Skeletal muscle cell (primary cell): ENCODE measurements at regions not wholly inside any gene's neighbourhood (a gene's known extent, or its start where the extent isn't known, plus 50 kb on each side); places are given as distances from the start of the nearest gene placed in this dataset.

Source experiments
- DNase-seq: peaks from one replicate; pipeline ENCODE4 v3.0.0-alpha.2; 2010; ENCODE audit warnings: low read depth
- H3K4me3 ChIP-seq: 2 replicates; pipeline ENCODE4 v1.5.1; 2011; ENCODE audit warnings: low read depth, mild to moderate bottlenecking, control low read depth, low read length, moderate library complexity

DNA sequence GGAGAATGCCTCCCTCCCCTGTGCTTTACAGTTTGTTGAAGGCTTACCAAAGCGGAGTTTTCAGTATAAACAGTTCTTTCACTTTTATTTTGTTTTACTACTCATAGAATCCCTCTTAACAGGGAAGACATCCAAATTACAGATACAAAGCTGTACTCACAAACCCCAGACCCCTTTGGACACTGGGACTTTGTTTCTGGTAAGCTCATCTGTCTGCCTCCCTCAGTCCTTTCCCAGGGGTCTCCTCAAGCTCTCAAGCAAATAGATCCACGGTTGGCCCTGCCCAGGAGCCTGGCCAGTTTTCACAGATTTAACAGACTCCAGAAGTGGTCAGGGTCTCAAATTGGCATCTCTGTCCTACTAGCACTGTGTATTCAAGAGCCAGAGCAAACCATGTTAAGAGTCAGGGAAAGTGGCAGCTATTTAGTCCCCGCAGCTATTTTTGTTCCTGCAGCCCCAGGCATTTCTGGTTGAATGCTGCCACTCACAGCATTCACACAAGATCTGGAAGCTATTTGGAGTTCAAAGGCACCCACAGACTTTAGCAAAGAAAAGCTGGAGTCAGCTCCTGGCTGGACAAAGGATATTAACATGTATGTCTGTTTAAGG lies 54.2 kb downstream of the TMEM100 start:
- no peak overlapping the region for H3K4me3 ChIP-seq
- DNase-seq: no peak

- no peak overlapping the region for H3K4me3 ChIP-seq
- no peak for DNase-seq
Observed at GRCh38 chr17:55666806-55667205, 55.9 kb downstream of the TMEM100 start.

GRCh38 chr17:55664287-55664686 lies 58.4 kb downstream of the TMEM100 start:
- DNase-seq: no peak
- no peak overlapping the region for H3K4me3 ChIP-seq

- DNase-seq: no peak
- no peak overlapping the region for H3K4me3 ChIP-seq
Observed at GRCh38 chr17:55663400-55663799, 59.3 kb downstream of the TMEM100 start.

GRCh38 chr17:55661963-55662834 lies 60.5 kb downstream of the TMEM100 start:
- no peak for DNase-seq
- H3K4me3 ChIP-seq: no peak overlapping the region

GRCh38 chr17:55661256-55661758 lies 61.4 kb downstream of the TMEM100 start:
- no peak overlapping the region for H3K4me3 ChIP-seq
- DNase-seq: no peak

GRCh38 chr17:55660178-55660886 lies 62.3 kb downstream of the TMEM100 start:
- no peak overlapping the region for H3K4me3 ChIP-seq
- peak; percentile 86 for DNase-seq

- no peak for DNase-seq
- no peak overlapping the region for H3K4me3 ChIP-seq
Observed at GRCh38 chr17:55659661-55660060, 63.0 kb downstream of the TMEM100 start.

- no peak overlapping the region for H3K4me3 ChIP-seq
- no peak for DNase-seq
Observed at GRCh38 chr17:55655777-55656176, 66.9 kb downstream of the TMEM100 start.

DNA sequence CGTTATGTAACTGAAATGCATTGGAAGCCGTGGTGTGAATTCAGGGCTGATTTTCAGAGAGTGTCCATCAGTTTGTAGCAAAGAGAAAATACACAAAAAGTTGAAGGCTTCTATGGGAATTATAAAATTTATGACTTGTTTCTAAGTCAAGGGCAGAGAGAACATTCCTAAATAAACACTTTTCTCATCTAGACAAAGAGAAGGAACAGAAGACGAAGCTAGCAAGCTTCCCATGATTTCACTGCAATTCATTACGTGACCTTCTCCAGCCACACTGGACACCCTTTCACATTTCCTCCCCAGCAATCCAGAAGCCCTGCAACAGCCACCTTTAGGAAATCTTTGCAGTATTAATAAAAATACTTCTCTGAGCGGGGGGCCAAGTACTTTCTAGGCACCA lies 67.8 kb downstream of the TMEM100 start:
- no peak overlapping the region for H3K4me3 ChIP-seq
- no peak for DNase-seq

DNA sequence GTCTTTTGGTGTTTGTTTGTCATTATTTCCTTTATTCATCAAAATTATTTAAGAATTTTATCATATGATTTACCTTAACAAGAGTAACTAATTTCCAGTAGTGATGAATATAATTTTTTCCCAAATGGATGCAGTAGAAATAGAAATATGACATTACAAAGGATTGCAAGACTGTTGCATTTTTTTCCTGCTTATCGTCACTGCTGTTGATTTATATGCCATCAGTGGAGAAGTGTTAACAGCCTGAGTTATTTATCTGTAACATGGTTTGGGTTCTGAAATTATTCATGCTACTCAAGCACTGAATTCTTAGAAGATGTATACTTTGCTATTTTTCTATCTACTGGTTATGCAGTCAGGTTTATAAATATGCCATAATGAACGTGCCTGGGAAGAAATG lies 68.6 kb downstream of the TMEM100 start:
- DNase-seq: no peak
- H3K4me3 ChIP-seq: no peak overlapping the region

- no peak overlapping the region for H3K4me3 ChIP-seq
Observed at GRCh38 chr17:55652825-55653224, 69.8 kb downstream of the TMEM100 start.

DNA sequence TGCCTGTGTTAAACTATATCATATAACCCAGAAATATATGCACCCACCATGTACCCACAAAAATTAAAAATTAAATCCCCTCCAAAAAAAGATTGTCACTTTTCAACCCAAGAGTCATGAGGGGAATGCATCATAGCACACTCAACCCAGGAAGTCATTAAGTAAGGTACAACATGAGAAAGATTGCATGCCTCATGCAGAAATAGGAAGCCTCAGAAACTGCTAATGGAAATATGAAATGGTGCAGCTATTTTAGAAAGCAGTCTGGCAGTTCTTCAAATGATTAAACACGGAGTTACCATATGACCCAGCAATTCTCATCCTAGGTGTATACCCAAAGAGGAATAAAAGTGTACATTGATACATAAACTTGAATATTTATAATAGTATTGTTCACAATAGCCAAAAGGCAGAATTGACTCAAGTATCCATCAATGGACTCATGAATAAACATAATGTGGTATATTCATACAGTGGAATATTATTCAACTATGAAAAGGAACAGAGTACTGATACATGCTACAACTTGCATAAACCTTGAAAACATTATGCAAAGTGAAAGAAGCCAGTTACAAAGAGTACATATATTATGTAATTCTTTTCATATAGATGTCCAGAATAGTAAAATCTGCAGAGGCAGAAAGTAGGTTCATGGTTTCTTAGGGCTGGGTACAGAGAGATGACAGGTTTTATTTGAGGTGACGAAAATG lies 70.4 kb downstream of the TMEM100 start:
- no peak overlapping the region for H3K4me3 ChIP-seq
- no peak for DNase-seq

More at GRCh38 chr17:55652825-55653224, 69.8 kb downstream of the TMEM100 start:
- DNase-seq: no peak

DNA sequence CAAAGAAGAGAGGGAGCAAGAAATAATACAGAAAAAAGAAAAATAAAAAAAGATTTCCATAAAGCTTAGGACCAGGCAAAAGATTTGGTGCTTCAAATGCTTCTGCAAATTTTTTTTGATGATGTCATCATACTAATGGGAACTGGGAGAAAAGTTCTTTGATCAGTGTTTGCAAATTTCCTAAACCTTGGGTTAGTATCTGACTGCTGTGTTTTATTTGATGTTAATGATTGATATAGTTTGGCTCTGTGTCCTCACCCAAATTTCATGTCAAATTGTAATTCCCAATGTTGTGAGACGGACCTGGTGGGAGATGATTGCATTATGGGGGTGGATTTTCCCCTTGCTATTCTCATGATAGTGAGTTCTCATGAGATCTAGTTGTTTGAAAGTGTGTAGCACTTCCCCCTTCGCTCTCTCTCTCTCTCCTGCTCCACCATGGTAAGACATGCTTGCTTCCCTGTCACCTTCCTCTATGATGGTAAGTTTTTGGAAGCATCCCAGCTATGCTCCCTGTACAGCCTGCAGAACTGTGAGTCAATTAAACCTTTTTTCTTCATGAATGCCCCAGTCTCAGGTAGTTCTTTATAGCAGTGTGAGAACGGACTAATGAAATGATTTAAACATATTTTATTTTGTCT lies 72.6 kb downstream of the TMEM100 start:
- H3K4me3 ChIP-seq: no peak overlapping the region
- DNase-seq: no peak

GRCh38 chr17:55648086-55648485 lies 74.6 kb downstream of the TMEM100 start:
- no peak overlapping the region for H3K4me3 ChIP-seq
- DNase-seq: no peak

DNA sequence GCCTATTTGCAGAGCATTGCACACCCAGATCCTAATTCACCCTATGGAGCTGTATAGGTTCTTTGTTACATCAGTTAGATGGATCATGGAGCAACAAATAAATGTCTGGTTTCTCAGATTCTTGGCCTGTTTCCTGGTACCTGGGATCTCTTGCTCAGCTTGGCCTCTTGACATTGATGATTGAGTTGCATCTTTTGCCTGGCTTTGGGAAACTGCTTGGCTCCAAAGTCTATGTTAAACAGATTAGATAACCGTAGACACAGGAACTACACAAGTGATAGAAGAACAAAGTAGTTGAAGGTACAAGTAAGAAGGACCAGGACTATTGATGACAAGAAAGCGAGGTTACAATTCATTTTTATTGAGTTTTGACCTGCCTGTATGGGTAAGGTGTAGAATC lies 77.3 kb downstream of the TMEM100 start:
- no peak for DNase-seq
- H3K4me3 ChIP-seq: no peak overlapping the region

- no peak for DNase-seq
- no peak overlapping the region for H3K4me3 ChIP-seq
Observed at GRCh38 chr17:55644346-55644745, 78.3 kb downstream of the TMEM100 start.

- no peak for DNase-seq
- no peak overlapping the region for H3K4me3 ChIP-seq
Observed at GRCh38 chr17:55642741-55643140, 79.9 kb downstream of the TMEM100 start.

DNA sequence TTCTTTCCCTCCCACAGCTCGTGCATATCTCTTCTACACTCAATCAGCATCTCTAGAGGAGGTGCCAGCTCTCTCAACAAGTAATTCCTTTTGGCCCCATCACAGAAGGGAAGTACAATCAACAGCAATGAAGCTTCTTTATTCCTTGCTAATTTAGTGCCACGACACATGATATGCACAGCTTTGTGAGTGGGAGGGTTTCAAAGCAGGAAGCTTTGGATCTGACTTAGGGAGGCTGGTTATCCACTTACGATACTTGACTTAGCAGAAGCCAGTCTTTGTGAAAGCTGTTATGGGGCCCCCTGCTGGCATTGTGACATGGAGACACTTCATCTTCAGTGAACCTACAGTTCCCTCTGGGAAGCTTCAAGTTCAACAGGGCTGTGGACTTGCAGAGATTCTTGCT lies 81.0 kb downstream of the TMEM100 start:
- H3K4me3 ChIP-seq: no peak overlapping the region
- DNase-seq: peak; percentile 21
